Gastroesophageal sphincter (tissue), 3 donors: ENCODE measurements at regions not wholly inside any gene's neighbourhood (a gene's known extent, or its start where the extent isn't known, plus 50 kb on each side); places are given as distances from the start of the nearest gene placed in this dataset.

Experiments used
- CTCF ChIP-seq, 4 experiments: fragments of 200-600 bp in 2 of 4; fragments of 450-650 bp in 2 of 4; sonication (generic) in 1 of 4; IDR thresholded peaks; one replicate each; pipeline ENCODE4 v1.5.1; 2017 to 2019; ENCODE audit warnings: antibody characterized with exemption in 4 of 4, mild to moderate bottlenecking in 2 of 4, moderate library complexity in 2 of 4
- POLR2A ChIP-seq, 2 donors: fragments of 450-650 bp; IDR thresholded peaks; one replicate each; pipeline ENCODE4 v1.6.1; 2017; ENCODE audit warnings: antibody characterized with exemption in 2 of 2, mild to moderate bottlenecking in 2 of 2, moderate library complexity in 1 of 2
- POLR2AphosphoS5 ChIP-seq: sonication (generic); formaldehyde crosslinking; IDR thresholded peaks from one replicate; pipeline ENCODE4 v1.6.1; 2017; ENCODE audit warnings: antibody characterized with exemption

GRCh38 chr15:29945943-29946596 is 123.8 kb upstream of the TJP1 start:
- no peak for TF ChIP-seq CTCF (IDR thresholded peaks at IDR 0.05)
- TF ChIP-seq POLR2A (IDR thresholded peaks at IDR 0.05) = no peak
- no peak for TF ChIP-seq POLR2AphosphoS5
